Liver (tissue), 3 donors: ENCODE measurements at regions not wholly inside any gene's neighbourhood (a gene's known extent, or its start where the extent isn't known, plus 50 kb on each side); places are given as distances from the start of the nearest gene placed in this dataset.

Experiments
- EGR1 ChIP-seq, 2 donors: IDR thresholded peaks; 2 replicates each; pipeline ENCODE4 v1.6.1; 2016 to 2018; ENCODE audit warnings: antibody characterized with exemption in 2 of 2, low read depth in 2 of 2
- FOXA1 ChIP-seq: IDR thresholded peaks from 2 replicates; pipeline ENCODE4 v1.6.1; 2016; ENCODE audit warnings: antibody characterized with exemption
- GABPA ChIP-seq, 2 donors: IDR thresholded peaks in 1 of 2; conservative IDR thresholded peaks in 1 of 2; 2 replicates each; pipeline ENCODE4 v1.6.1; 2016; ENCODE audit warnings: antibody characterized with exemption in 2 of 2, mild to moderate bottlenecking in 1 of 2, moderate library complexity in 1 of 2
- HNF4G ChIP-seq: IDR thresholded peaks from 2 replicates; pipeline ENCODE4 v1.6.1; 2016; ENCODE audit warnings: antibody characterized with exemption
- JUND ChIP-seq, 2 donors: IDR thresholded peaks; 2 replicates each; pipeline ENCODE4 v1.6.1; 2016; ENCODE audit warnings: antibody characterized with exemption in 2 of 2
- RAD21 ChIP-seq, 2 donors: IDR thresholded peaks; 2 replicates each; pipeline ENCODE4 v1.6.1; 2016; ENCODE audit warnings: antibody characterized with exemption in 2 of 2, mild to moderate bottlenecking in 2 of 2
- RXRA ChIP-seq, 2 donors: IDR thresholded peaks; 2 replicates each; pipeline ENCODE4 v1.6.1; 2017 to 2018; ENCODE audit warnings: antibody characterized with exemption in 2 of 2, mild to moderate bottlenecking in 1 of 2
- SP1 ChIP-seq: IDR thresholded peaks from 2 replicates; pipeline ENCODE4 v1.6.1; 2018; ENCODE audit warnings: antibody characterized with exemption, mild to moderate bottlenecking
- TAF1 ChIP-seq: conservative IDR thresholded peaks from 2 replicates; pipeline ENCODE4 v1.6.1; 2016; ENCODE audit warnings: antibody characterized with exemption, mild to moderate bottlenecking
- TF ChIP-seq, protein P1 (sequence below): fragments of 150-350 bp; IDR thresholded peaks from 2 replicates; pipeline ENCODE4 v1.5.1; 2017; ENCODE audit warnings: improper control_type of control experiment, low read depth, low read length; ENCODE audit not compliant: missing input control
- TF ChIP-seq, protein P2 (sequence below): IDR thresholded peaks from 2 replicates; pipeline ENCODE4 v1.6.1; 2016; ENCODE audit warnings: antibody characterized with exemption, mild to moderate bottlenecking
- TF ChIP-seq, protein P3 (sequence below): IDR thresholded peaks from 2 replicates; pipeline ENCODE4 v1.6.1; 2016; ENCODE audit warnings: antibody characterized with exemption
- TF ChIP-seq, protein P4 (sequence below): IDR thresholded peaks from 2 replicates; pipeline ENCODE4 v1.6.1; 2016; ENCODE audit warnings: antibody characterized with exemption
- donor health status: healthy.
- donor health status: healthy.

DNA sequence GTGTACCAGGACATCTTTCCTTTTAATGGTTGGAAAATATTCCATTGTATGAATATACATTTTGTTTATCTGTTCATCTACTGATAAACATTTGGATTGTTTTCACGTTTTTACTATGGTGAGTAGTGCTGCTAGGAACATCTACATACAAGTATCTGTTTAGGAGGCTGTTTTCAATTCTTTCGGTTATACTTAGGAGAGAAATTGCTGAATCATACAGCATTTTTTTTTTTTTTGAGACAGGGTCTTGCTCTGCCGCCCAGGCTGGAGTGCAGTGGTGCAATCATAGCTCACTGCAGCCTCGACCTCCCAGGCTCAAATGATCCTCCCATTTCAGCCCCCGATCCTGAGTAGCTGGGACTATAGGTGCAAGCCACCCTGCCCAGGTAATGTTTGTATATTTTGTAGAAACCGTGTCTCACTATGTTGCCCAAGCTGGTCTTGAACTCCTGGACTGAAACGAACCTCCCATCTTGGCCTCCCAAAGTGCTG, 122.9 kb downstream of the CRLF3 start:
- TF ChIP-seq, protein P1, sequence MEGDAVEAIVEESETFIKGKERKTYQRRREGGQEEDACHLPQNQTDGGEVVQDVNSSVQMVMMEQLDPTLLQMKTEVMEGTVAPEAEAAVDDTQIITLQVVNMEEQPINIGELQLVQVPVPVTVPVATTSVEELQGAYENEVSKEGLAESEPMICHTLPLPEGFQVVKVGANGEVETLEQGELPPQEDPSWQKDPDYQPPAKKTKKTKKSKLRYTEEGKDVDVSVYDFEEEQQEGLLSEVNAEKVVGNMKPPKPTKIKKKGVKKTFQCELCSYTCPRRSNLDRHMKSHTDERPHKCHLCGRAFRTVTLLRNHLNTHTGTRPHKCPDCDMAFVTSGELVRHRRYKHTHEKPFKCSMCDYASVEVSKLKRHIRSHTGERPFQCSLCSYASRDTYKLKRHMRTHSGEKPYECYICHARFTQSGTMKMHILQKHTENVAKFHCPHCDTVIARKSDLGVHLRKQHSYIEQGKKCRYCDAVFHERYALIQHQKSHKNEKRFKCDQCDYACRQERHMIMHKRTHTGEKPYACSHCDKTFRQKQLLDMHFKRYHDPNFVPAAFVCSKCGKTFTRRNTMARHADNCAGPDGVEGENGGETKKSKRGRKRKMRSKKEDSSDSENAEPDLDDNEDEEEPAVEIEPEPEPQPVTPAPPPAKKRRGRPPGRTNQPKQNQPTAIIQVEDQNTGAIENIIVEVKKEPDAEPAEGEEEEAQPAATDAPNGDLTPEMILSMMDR = no peak
- TF ChIP-seq, protein P2, sequence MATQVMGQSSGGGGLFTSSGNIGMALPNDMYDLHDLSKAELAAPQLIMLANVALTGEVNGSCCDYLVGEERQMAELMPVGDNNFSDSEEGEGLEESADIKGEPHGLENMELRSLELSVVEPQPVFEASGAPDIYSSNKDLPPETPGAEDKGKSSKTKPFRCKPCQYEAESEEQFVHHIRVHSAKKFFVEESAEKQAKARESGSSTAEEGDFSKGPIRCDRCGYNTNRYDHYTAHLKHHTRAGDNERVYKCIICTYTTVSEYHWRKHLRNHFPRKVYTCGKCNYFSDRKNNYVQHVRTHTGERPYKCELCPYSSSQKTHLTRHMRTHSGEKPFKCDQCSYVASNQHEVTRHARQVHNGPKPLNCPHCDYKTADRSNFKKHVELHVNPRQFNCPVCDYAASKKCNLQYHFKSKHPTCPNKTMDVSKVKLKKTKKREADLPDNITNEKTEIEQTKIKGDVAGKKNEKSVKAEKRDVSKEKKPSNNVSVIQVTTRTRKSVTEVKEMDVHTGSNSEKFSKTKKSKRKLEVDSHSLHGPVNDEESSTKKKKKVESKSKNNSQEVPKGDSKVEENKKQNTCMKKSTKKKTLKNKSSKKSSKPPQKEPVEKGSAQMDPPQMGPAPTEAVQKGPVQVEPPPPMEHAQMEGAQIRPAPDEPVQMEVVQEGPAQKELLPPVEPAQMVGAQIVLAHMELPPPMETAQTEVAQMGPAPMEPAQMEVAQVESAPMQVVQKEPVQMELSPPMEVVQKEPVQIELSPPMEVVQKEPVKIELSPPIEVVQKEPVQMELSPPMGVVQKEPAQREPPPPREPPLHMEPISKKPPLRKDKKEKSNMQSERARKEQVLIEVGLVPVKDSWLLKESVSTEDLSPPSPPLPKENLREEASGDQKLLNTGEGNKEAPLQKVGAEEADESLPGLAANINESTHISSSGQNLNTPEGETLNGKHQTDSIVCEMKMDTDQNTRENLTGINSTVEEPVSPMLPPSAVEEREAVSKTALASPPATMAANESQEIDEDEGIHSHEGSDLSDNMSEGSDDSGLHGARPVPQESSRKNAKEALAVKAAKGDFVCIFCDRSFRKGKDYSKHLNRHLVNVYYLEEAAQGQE = no peak
- TF ChIP-seq, protein P3, sequence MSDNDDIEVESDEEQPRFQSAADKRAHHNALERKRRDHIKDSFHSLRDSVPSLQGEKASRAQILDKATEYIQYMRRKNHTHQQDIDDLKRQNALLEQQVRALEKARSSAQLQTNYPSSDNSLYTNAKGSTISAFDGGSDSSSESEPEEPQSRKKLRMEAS = no peak
- no peak for TF ChIP-seq FOXA1
- TF ChIP-seq HNF4G = no peak
- no peak for TF ChIP-seq GABPA (IDR thresholded peaks at IDR 0.05 in 1 of 2, conservative IDR thresholded peaks at IDR 0.05 in 1 of 2)
- TF ChIP-seq TAF1 = no peak
- TF ChIP-seq SP1 = no peak
- no peak for TF ChIP-seq JUND (IDR thresholded peaks at IDR 0.05)
- TF ChIP-seq EGR1 (IDR thresholded peaks at IDR 0.05; ENCODE audit: low read depth in 2 of 2) = no peak
- TF ChIP-seq, protein P4, sequence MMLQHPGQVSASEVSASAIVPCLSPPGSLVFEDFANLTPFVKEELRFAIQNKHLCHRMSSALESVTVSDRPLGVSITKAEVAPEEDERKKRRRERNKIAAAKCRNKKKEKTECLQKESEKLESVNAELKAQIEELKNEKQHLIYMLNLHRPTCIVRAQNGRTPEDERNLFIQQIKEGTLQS = no peak
- no peak for TF ChIP-seq RXRA (IDR thresholded peaks at IDR 0.05)
- TF ChIP-seq RAD21 (IDR thresholded peaks at IDR 0.05) = no peak
